Nephron progenitor cell (in vitro differentiated cells): ENCODE measurements at regions not wholly inside any gene's neighbourhood (a gene's known extent, or its start where the extent isn't known, plus 50 kb on each side); places are given as distances from the start of the nearest gene placed in this dataset.

Experiments
- DNase-seq: peaks from one replicate; pipeline ENCODE4 v3.0.0; 2021
- H3K27ac Mint-ChIP-seq: 2 replicates; pipeline ENCODE4 v1.8.0; 2021; ENCODE audit warnings: mild to moderate bottlenecking, moderate library complexity, mixed read lengths
- H3K27me3 Mint-ChIP-seq: 2 replicates; pipeline ENCODE4 v1.8.0; 2021; ENCODE audit warnings: mild to moderate bottlenecking, low read depth, mixed read lengths; ENCODE audit not compliant: poor library complexity
- H3K36me3 Mint-ChIP-seq: 2 replicates; pipeline ENCODE4 v1.8.0; 2021; ENCODE audit warnings: low read depth, mixed read lengths
- H3K4me1 Mint-ChIP-seq: 2 replicates; pipeline ENCODE4 v1.8.0; 2021; ENCODE audit warnings: mixed read lengths
- H3K4me3 Mint-ChIP-seq: 2 replicates; pipeline ENCODE4 v1.8.0; 2021; ENCODE audit warnings: mild to moderate bottlenecking, moderate library complexity, mixed read lengths
- H3K9me3 Mint-ChIP-seq: 2 replicates; pipeline ENCODE4 v1.8.0; 2021; ENCODE audit warnings: mild to moderate bottlenecking, moderate library complexity, mixed read lengths
- TF ChIP-seq, protein P1 (sequence below): fragments of 200-600 bp; sonication (generic); IDR thresholded peaks from 2 replicates; pipeline ENCODE4 v1.5.0; 2021; ENCODE audit warnings: antibody characterized with exemption

DNA sequence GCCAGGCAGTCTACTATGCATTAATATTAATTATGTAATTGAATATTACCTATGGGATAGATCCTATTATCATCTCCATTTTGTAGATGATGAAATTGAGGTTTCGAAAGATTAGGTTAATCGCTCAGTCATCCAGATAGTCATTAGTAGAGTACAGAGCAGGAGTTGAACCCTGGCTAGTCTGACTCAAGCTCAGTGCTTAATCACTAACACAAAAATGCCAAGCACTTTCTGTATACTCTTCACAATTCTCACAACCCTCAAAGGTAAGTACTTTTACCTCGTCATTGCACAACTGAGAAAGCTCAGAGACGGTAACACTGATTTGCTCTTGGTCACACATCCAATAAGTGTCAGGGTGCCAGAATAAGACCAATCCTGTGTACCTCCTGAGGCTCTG lies 280.2 kb upstream of the PLXNA2 start:
- Mint-ChIP-seq H3K4me1 (peaks cover 28% of the 10 kb centered on the region), H3K27me3 (peaks cover 8% of the 10 kb centered on the region), H3K4me3 (no peak overlapping the region), H3K9me3 (no peaks in the 10 kb centered on the region), H3K27ac (no peak overlapping the region), H3K36me3 (no peaks in the 10 kb centered on the region)
- no peak for DNase-seq
- TF ChIP-seq, protein P1, sequence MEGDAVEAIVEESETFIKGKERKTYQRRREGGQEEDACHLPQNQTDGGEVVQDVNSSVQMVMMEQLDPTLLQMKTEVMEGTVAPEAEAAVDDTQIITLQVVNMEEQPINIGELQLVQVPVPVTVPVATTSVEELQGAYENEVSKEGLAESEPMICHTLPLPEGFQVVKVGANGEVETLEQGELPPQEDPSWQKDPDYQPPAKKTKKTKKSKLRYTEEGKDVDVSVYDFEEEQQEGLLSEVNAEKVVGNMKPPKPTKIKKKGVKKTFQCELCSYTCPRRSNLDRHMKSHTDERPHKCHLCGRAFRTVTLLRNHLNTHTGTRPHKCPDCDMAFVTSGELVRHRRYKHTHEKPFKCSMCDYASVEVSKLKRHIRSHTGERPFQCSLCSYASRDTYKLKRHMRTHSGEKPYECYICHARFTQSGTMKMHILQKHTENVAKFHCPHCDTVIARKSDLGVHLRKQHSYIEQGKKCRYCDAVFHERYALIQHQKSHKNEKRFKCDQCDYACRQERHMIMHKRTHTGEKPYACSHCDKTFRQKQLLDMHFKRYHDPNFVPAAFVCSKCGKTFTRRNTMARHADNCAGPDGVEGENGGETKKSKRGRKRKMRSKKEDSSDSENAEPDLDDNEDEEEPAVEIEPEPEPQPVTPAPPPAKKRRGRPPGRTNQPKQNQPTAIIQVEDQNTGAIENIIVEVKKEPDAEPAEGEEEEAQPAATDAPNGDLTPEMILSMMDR = no peak

- Mint-ChIP-seq H3K27me3 (peaks cover 8% of the 10 kb centered on the region), H3K36me3 (no peaks in the 10 kb centered on the region), H3K27ac (no peak overlapping the region), H3K9me3 (no peaks in the 10 kb centered on the region), H3K4me3 (no peak overlapping the region), H3K4me1 (peaks cover 28% of the 10 kb centered on the region)
- TF ChIP-seq, protein P1 = no peak
- no peak for DNase-seq
These were observed 280.7 kb upstream of the PLXNA2 start for GRCh38 chr1:208524925-208525324.

DNA sequence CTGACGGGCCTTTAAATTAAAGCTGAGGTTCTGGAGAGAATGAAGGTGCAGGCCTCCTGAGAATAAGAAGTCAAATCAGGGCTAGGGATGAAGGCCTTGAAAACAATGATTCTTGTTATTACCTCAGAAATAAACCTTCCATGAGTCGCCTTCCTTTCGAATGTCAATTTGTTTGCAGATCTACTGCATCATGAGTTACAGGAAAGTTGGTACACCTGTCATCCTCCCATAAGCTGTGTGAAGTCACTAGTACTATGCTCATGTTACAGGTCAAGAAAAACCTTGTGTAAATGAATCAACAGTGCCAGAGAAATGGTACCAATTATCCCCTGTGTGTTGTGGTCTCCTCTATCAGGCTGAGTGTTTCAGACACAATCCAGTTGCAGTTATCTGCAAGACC lies 281.2 kb upstream of the PLXNA2 start:
- Mint-ChIP-seq H3K4me3 (no peak overlapping the region), H3K4me1 (peaks cover 28% of the 10 kb centered on the region), H3K36me3 (no peaks in the 10 kb centered on the region)

GRCh38 chr1:208526613-208527125 lies 282.5 kb upstream of the PLXNA2 start:
- TF ChIP-seq, protein P1 = no peak
- Mint-ChIP-seq H3K27me3 (peaks cover 11% of the 10 kb centered on the region), H3K4me3 (no peak overlapping the region), H3K36me3 (no peaks in the 10 kb centered on the region), H3K4me1 (peaks cover 28% of the 10 kb centered on the region), H3K9me3 (no peaks in the 10 kb centered on the region), H3K27ac (no peak overlapping the region)
- no peak for DNase-seq

More for the DNA sequence above, 281.2 kb upstream of the PLXNA2 start:
- no peak for DNase-seq
- Mint-ChIP-seq H3K9me3 (no peaks in the 10 kb centered on the region), H3K27ac (no peak overlapping the region), H3K27me3 (peaks cover 11% of the 10 kb centered on the region)
- TF ChIP-seq, protein P1 = no peak

- no peak for DNase-seq
- Mint-ChIP-seq H3K9me3 (no peaks in the 10 kb centered on the region), H3K27me3 (peaks cover 7% of the 10 kb centered on the region), H3K4me3 (no peak overlapping the region), H3K27ac (no peak overlapping the region), H3K36me3 (no peaks in the 10 kb centered on the region), H3K4me1 (peaks cover 28% of the 10 kb centered on the region)
- TF ChIP-seq, protein P1 = no peak
These were observed 283.0 kb upstream of the PLXNA2 start for GRCh38 chr1:208527156-208527555.

GRCh38 chr1:208528578-208529240 lies 284.5 kb upstream of the PLXNA2 start:
- Mint-ChIP-seq H3K27ac (no peak overlapping the region), H3K36me3 (no peaks in the 10 kb centered on the region), H3K4me1 (peaks cover 30% of the 10 kb centered on the region), H3K9me3 (no peaks in the 10 kb centered on the region), H3K4me3 (no peak overlapping the region), H3K27me3 (peaks cover 7% of the 10 kb centered on the region)
- TF ChIP-seq, protein P1 = no peak
- no peak for DNase-seq
